ENCODE measurements at regions not wholly inside any gene's neighbourhood (a gene's known extent, or its start where the extent isn't known, plus 50 kb on each side); places are given as distances from the start of the nearest gene placed in this dataset.

DNA sequence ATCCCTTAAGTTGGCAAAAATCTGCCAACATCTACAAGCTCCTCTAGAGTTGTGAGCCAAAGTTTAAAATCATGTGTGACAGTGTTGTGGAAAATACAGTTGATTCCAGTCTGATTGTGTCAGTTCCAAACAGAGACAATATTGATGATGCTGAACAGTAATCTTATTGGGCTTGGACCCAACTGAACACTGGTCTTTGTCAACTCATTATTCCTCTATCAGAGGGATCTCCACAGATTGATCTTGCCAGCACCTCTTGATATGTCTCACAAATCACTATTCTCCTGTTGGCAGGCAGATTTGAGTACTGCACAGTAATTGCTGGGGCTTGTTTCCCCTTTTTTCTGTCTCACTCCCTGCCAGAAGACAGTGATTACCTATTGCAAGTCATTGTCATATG lies 326.6 kb upstream of the DPH6 start:
- no peaks in the 10 kb centered on the region for H3K27me3 Mint-ChIP-seq (ENCODE audit: low read depth)
- H3K36me3 Mint-ChIP-seq (ENCODE audit: low read depth), result no peaks in the 10 kb centered on the region
- no peak overlapping the region for H3K4me3 Mint-ChIP-seq
- no peak overlapping the region for H3K27ac Mint-ChIP-seq
- H3K4me1 Mint-ChIP-seq, result peaks cover 3% of the 10 kb centered on the region
- no peaks in the 10 kb centered on the region for H3K9me3 Mint-ChIP-seq
- TF ChIP-seq, protein P1, sequence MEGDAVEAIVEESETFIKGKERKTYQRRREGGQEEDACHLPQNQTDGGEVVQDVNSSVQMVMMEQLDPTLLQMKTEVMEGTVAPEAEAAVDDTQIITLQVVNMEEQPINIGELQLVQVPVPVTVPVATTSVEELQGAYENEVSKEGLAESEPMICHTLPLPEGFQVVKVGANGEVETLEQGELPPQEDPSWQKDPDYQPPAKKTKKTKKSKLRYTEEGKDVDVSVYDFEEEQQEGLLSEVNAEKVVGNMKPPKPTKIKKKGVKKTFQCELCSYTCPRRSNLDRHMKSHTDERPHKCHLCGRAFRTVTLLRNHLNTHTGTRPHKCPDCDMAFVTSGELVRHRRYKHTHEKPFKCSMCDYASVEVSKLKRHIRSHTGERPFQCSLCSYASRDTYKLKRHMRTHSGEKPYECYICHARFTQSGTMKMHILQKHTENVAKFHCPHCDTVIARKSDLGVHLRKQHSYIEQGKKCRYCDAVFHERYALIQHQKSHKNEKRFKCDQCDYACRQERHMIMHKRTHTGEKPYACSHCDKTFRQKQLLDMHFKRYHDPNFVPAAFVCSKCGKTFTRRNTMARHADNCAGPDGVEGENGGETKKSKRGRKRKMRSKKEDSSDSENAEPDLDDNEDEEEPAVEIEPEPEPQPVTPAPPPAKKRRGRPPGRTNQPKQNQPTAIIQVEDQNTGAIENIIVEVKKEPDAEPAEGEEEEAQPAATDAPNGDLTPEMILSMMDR (IDR thresholded peaks at IDR 0.05; ENCODE audit: unreplicated experiment in 3 of 3), result no peak

DNA sequence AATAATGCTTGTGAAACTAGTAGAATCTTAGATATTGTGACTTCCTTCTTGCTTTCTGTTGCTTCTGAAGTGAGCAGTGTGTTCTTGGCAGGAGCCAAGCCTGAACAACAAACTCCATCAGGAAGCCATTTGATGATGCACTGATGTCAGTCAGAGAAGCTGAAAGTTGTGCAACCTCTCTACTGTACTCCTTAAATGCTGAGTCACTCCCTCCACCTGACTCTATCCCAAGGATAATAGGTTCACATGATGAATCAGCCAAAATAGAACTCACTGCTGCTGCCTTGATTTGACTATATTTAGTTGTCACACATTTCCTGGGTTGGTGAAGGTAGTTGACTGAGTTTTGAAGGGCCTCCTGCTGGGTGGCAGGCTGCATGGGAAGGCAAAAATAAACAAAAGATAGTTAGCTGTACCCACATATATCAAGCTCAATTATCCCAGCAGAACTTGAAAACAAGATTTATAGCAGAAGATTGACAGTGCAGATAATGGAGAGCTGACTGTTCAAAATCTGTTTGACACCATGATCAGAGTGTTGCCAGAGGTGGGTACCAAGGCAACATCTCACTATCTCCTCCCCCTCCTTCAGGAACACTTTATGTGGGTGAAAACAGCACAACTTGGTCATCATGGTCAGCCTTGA lies 328.4 kb upstream of the DPH6 start:
- Mint-ChIP-seq H3K27ac (no peak overlapping the region), H3K4me3 (no peak overlapping the region), H3K27me3 (ENCODE audit: low read depth) (no peaks in the 10 kb centered on the region), H3K9me3 (peaks cover 3% of the 10 kb centered on the region), H3K36me3 (ENCODE audit: low read depth) (no peaks in the 10 kb centered on the region), H3K4me1 (peaks cover 3% of the 10 kb centered on the region)
- TF ChIP-seq, protein P1 (IDR thresholded peaks at IDR 0.05; ENCODE audit: unreplicated experiment in 3 of 3), result no peak

DNA sequence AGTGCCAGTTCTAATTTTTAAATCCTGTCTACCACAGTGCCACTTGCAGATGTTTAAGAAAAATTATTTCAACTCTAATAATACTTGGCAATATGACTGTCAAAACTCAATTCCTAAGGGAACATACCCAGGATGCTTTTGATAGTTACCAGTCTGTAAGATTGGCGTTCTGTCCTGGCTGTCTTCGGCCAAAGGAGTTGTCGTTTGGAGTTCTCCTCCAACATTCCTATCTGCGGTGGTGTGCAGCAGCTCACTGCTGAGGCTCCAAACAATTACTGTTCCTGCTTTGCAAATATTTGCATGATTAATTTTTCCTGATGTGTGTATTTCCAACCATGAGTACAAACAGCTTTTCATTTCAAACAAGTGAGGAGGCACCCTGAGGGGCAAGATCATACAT lies 330.8 kb upstream of the DPH6 start:
- Mint-ChIP-seq H3K9me3 (peaks cover 3% of the 10 kb centered on the region), H3K27ac (no peak overlapping the region), H3K36me3 (ENCODE audit: low read depth) (no peaks in the 10 kb centered on the region), H3K4me1 (peaks cover 3% of the 10 kb centered on the region), H3K27me3 (ENCODE audit: low read depth) (no peaks in the 10 kb centered on the region), H3K4me3 (no peak overlapping the region)
- TF ChIP-seq, protein P1 (IDR thresholded peaks at IDR 0.05; ENCODE audit: unreplicated experiment in 3 of 3), result no peak

DNA sequence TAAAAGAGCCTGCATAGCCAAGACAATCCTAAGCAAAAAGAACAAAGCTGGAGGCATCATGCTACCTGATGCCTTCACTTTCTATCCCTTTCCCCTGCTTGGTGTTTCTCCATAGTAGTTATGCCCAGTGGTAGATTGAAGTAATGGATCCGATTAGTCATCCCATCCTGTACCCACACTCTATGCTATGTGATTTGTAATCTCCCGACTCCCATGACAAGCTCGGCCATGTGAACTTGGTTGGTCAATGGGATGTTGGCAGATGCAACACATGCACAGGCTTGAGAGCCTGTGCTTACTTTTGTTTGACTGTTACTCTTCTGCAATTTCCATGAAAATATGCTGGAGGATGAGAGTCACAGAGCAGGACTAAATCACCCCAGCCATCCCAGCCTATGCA lies 334.9 kb upstream of the DPH6 start:
- no peak overlapping the region for H3K4me3 Mint-ChIP-seq
- TF ChIP-seq, protein P1 (IDR thresholded peaks at IDR 0.05; ENCODE audit: unreplicated experiment in 3 of 3), result no peak
- peaks cover 3% of the 10 kb centered on the region for H3K4me1 Mint-ChIP-seq
- no peaks in the 10 kb centered on the region for H3K27me3 Mint-ChIP-seq (ENCODE audit: low read depth)
- H3K36me3 Mint-ChIP-seq (ENCODE audit: low read depth), result no peaks in the 10 kb centered on the region
- peaks cover 3% of the 10 kb centered on the region for H3K9me3 Mint-ChIP-seq
- H3K27ac Mint-ChIP-seq, result no peak overlapping the region

DNA sequence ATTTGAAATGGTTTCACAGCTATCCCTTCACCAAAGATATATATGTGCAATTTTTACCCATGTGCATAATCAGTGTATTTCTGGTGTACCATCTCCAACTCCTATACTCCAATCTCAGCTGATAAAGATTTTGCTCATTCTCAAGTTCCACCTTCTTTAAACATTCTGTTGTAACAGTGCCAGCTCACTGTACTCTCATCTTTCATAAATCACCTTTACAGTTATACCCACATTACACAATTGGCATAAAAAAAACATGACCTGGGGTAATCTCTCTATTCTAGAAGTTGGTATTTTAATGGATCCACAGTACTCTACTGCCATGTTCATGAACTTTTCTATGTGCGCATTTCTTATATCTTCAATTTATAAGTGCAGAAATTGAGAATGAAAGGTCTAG lies 339.9 kb upstream of the DPH6 start:
- no peaks in the 10 kb centered on the region for H3K4me1 Mint-ChIP-seq
- H3K9me3 Mint-ChIP-seq, result no peaks in the 10 kb centered on the region

DNA sequence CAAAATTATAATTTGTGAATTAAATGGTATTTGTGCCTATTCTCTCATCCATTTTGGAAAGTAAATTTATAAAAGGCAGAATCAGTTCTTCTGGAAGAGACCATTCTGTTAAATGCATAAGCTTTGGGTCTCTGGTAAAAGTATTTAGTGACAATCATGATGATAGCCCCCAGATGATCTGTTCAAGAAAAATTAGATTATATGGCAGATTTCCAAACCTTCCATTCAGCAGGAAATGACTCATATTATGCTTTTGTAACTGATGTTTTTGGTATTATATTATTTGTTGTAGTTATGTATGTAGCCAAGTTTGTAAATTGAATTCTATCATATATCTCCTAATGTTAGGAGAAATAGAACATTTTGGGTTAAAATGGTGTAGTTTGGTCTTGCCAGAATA lies 340.8 kb upstream of the DPH6 start:
- TF ChIP-seq, protein P1 (IDR thresholded peaks at IDR 0.05; ENCODE audit: unreplicated experiment in 3 of 3), result no peak
- Mint-ChIP-seq H3K4me1 (no peaks in the 10 kb centered on the region), H3K36me3 (ENCODE audit: low read depth) (no peaks in the 10 kb centered on the region), H3K4me3 (no peak overlapping the region), H3K9me3 (no peaks in the 10 kb centered on the region), H3K27me3 (ENCODE audit: low read depth) (no peaks in the 10 kb centered on the region), H3K27ac (no peak overlapping the region)

More for the DNA sequence above, 339.9 kb upstream of the DPH6 start:
- H3K36me3 Mint-ChIP-seq (ENCODE audit: low read depth), result no peaks in the 10 kb centered on the region
- no peak overlapping the region for H3K4me3 Mint-ChIP-seq
- no peaks in the 10 kb centered on the region for H3K27me3 Mint-ChIP-seq (ENCODE audit: low read depth)
- H3K27ac Mint-ChIP-seq, result no peak overlapping the region
- TF ChIP-seq, protein P1 (IDR thresholded peaks at IDR 0.05; ENCODE audit: unreplicated experiment in 3 of 3), result no peak

Data from nephron (organoid).